ENCODE measurements at regions not wholly inside any gene's neighbourhood (a gene's known extent, or its start where the extent isn't known, plus 50 kb on each side); places are given as distances from the start of the nearest gene placed in this dataset.

GRCh38 chr22:49590381-49590780, 237.3 kb downstream of the BRD1 start:
- TF ChIP-seq, protein P1, sequence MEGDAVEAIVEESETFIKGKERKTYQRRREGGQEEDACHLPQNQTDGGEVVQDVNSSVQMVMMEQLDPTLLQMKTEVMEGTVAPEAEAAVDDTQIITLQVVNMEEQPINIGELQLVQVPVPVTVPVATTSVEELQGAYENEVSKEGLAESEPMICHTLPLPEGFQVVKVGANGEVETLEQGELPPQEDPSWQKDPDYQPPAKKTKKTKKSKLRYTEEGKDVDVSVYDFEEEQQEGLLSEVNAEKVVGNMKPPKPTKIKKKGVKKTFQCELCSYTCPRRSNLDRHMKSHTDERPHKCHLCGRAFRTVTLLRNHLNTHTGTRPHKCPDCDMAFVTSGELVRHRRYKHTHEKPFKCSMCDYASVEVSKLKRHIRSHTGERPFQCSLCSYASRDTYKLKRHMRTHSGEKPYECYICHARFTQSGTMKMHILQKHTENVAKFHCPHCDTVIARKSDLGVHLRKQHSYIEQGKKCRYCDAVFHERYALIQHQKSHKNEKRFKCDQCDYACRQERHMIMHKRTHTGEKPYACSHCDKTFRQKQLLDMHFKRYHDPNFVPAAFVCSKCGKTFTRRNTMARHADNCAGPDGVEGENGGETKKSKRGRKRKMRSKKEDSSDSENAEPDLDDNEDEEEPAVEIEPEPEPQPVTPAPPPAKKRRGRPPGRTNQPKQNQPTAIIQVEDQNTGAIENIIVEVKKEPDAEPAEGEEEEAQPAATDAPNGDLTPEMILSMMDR (IDR thresholded peaks at IDR 0.05; ENCODE audit: control insufficient read depth, extremely low read depth, insufficient read depth) = no peak
- no peak for DNase-seq (ENCODE audit: low read depth)
- H3K4me3 ChIP-seq (ENCODE audit: low read depth, low read length) = no peak overlapping the region

DNA sequence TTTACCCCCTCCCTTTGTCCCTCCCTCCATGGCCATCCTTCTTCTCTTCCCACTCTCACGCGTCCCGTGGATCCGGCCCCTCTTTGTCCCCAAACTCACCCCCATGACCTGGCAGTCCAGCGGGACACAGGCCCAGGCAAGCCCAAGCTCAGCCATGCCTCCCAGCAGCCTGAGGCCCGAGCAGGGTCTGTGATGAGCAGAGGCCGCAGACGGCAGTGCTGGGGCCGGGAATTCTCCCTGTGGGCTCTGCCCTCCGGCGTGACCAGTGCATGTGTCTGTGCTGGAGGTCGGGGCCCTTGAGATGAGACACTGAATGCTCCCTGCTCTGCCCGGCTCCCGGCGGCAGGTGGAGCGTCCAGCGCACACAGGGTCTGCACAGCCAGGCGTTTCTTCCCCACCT, 237.9 kb downstream of the BRD1 start:
- no peak overlapping the region for H3K4me3 ChIP-seq (ENCODE audit: low read depth, low read length)
- no peak for DNase-seq (ENCODE audit: low read depth)
- TF ChIP-seq, protein P1 (IDR thresholded peaks at IDR 0.05; ENCODE audit: control insufficient read depth, extremely low read depth, insufficient read depth) = no peak

DNA sequence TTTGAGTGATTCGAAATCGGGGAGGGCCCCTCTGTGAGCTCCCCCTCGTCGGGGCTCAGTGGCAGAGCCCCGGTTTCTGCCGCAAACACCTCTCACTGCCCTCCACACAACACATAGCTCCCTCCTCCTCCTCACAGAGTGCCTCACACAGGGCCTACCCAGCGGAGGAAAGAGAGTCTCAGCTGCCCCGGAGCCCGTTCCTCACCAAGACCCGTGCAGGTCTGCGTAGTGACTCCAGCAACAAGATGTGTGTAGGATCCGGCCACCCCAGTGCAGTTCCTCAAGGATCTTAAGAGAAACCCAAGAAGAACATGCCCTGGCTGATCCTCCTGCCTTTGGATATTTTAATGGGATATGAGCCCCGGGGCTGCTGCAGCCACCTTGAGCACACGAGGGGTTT, 238.4 kb downstream of the BRD1 start:
- TF ChIP-seq, protein P1 (IDR thresholded peaks at IDR 0.05; ENCODE audit: control insufficient read depth, extremely low read depth, insufficient read depth) = no peak

DNA sequence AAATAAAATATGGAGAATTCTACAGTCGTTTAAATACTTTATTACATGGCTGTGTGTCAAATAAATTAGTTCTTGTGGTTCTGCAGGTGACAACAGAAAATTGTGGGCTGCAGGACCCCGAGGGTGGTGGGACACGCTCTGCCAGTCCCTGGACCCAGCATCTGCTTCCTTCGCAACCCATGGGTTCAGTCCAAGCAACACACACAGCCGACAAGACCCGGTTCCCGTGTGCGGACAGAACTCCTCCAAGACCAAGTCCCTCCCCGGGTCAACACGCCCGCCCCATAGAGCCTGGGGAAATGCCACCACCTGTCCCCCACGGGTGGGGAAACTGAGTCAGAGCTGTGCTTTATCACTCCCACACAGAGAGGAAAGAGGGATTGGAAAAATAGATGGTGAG, 238.9 kb downstream of the BRD1 start:
- TF ChIP-seq, protein P1 (IDR thresholded peaks at IDR 0.05; ENCODE audit: control insufficient read depth, extremely low read depth, insufficient read depth) = no peak
- no peak for DNase-seq (ENCODE audit: low read depth)
- H3K4me3 ChIP-seq (ENCODE audit: low read depth, low read length) = no peak overlapping the region

More for the DNA sequence above, 238.4 kb downstream of the BRD1 start:
- no peak overlapping the region for H3K4me3 ChIP-seq (ENCODE audit: low read depth, low read length)
- DNase-seq (ENCODE audit: low read depth) = no peak

DNA sequence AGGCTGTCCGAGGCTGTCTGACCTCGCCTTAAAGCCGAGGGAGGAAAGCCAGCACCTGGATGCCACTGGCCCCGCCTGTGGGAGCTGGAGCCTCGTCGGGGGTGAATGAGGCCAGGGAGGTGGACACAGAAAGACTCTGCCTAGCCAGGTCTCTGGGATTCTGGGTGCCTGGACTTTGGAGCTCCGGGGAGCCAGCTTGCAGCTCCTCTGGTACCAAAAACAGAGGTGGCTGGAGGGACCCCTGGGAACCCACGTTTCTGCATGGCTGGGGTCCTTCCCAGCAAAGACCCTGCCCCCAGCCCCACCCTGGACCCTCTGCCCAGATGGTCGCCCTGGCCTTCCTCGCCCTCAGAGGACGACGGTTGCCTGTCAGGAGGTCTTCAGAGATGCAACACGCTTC, 239.7 kb downstream of the BRD1 start:
- TF ChIP-seq, protein P1 (IDR thresholded peaks at IDR 0.05; ENCODE audit: control insufficient read depth, extremely low read depth, insufficient read depth) = no peak
- DNase-seq (ENCODE audit: low read depth) = no peak
- no peak overlapping the region for H3K4me3 ChIP-seq (ENCODE audit: low read depth, low read length)

GRCh38 chr22:49587421-49587820, 240.3 kb downstream of the BRD1 start:
- DNase-seq (ENCODE audit: low read depth) = no peak
- no peak overlapping the region for H3K4me3 ChIP-seq (ENCODE audit: low read depth, low read length)
- TF ChIP-seq, protein P1 (IDR thresholded peaks at IDR 0.05; ENCODE audit: control insufficient read depth, extremely low read depth, insufficient read depth) = no peak

DNA sequence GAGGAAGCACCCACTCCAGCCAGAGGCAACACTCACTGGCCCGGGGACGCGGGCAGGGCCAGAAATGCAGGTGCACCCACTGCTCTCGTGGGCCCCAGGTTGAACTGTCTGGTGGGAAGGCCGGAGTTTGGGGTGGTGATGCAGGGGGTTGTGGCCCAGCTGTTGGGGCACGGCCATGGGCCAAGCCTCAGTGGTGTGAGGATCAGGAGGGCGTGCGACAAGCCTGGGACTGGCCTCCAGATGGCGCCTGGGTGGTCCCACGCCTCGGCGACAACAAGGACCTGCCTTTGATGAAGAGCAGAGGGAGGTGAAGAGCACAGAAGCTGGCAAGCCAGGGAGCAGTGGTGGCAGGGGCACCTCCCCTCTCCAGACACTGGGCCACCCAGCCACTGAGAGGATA, 240.8 kb downstream of the BRD1 start:
- DNase-seq (ENCODE audit: low read depth) = no peak
- no peak overlapping the region for H3K4me3 ChIP-seq (ENCODE audit: low read depth, low read length)
- TF ChIP-seq, protein P1 (IDR thresholded peaks at IDR 0.05; ENCODE audit: control insufficient read depth, extremely low read depth, insufficient read depth) = no peak
